ENCODE measurements at regions not wholly inside any gene's neighbourhood (a gene's known extent, or its start where the extent isn't known, plus 50 kb on each side); places are given as distances from the start of the nearest gene placed in this dataset.

DNA sequence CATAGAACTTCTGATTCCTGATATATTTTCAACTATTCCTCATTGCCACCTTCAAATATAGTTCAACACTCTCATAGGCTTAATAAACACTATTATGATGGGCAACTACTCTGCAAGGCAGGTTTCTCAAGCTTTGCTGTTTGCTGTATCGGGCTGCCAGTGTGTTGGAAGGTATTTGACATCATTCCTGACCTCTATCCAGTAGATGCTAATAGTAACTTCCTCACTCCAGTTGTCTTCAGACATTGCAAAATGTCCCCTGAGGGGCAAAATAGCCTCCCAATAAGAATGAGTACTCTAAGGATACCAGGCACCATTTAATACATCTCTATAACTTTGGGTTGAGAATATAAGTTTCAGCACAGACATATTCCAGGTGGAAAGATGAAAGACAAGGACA lies 147.5 kb upstream of the PFN2 start:
- no peak for TF ChIP-seq YY1 (IDR thresholded peaks at IDR 0.05; ENCODE audit: insufficient read depth, insufficient read length)
- TF ChIP-seq ZNF274 (IDR thresholded peaks at IDR 0.05; ENCODE audit: low read depth, low read length): no peak

Data from NT2/D1 (cell line).